H1 (cell line): ENCODE measurements at regions not wholly inside any gene's neighbourhood (a gene's known extent, or its start where the extent isn't known, plus 50 kb on each side); places are given as distances from the start of the nearest gene placed in this dataset.

ENCODE experiments used
- CTCF ChIA-PET: fragments of 300-600 bp; sonication (Branson Sonifier 250); formaldehyde crosslinking; loops from one replicate; lab custom pipeline; 2021; ENCODE audit not compliant: partially characterized antibody; lab: Charles Lee
- POLR2A ChIA-PET: fragments of 300-600 bp; sonication (Branson Sonifier 250); formaldehyde crosslinking; loops from one replicate; lab custom pipeline; 2021; ENCODE audit warnings: inconsistent platforms; ENCODE audit not compliant: partially characterized antibody; lab: Charles Lee
- DNase-seq, 2 experiments: peaks; one replicate each; pipeline versions ENCODE4 v3.0.0 to v3.0.0-alpha.2; 2010 to 2022; ENCODE audit warnings: low spot score in 2 of 2, low read depth in 1 of 2, mixed read lengths in 1 of 2
- FAIRE-seq: peaks from 2 replicates; lab custom pipeline; 2011; peaks lifted over from hg19 to GRCh38; lab: Jason Lieb, UNC
- H2AFZ ChIP-seq: 2 replicates; pipeline ENCODE4 v1.8.1; 2012; ENCODE audit warnings: low read length, inconsistent platforms
- H2AK5ac ChIP-seq: 2 replicates; pipeline ENCODE4 v1.6.1; 2013; ENCODE audit warnings: low read depth, low read length
- H2BK120ac ChIP-seq: replicated peaks from 2 replicates; pipeline ENCODE3; 2013; ENCODE audit warnings: low read depth, low read length, inconsistent platforms
- H2BK12ac ChIP-seq: 2 replicates; pipeline ENCODE4 v1.6.1; 2013; ENCODE audit warnings: low read depth, low read length
- H2BK15ac ChIP-seq: 2 replicates; pipeline ENCODE4 v1.6.1; 2013; ENCODE audit warnings: low read length
- H2BK20ac ChIP-seq: 2 replicates; pipeline ENCODE4 v1.6.1; 2013; ENCODE audit warnings: low read length
- H2BK5ac ChIP-seq: 2 replicates; pipeline ENCODE4 v1.6.1; 2013; ENCODE audit warnings: low read depth, low read length
- H3K14ac ChIP-seq: 2 replicates; pipeline ENCODE4 v1.6.1; 2013; ENCODE audit warnings: inconsistent platforms; ENCODE audit not compliant: insufficient read length
- H3K18ac ChIP-seq: 2 replicates; pipeline ENCODE4 v1.6.1; 2013; ENCODE audit warnings: low read length; ENCODE audit errors: extremely low read depth
- H3K23ac ChIP-seq: 2 replicates; pipeline ENCODE4 v1.6.1; 2013; ENCODE audit warnings: inconsistent platforms; ENCODE audit not compliant: insufficient read length
- H3K23me2 ChIP-seq: 2 replicates; pipeline ENCODE4 v1.6.1; 2013; ENCODE audit warnings: low read depth, low read length
- H3K27ac ChIP-seq: 2 replicates; pipeline ENCODE4 v1.6.1; 2011; ENCODE audit warnings: low read depth, low read length, inconsistent platforms
- H3K27me3 ChIP-seq, 4 experiments: replicated peaks in 1 of 4; 1 replicate in 1 of 4; 2 replicates in 3 of 4; pipeline versions ENCODE4 v1.6.1 to v1.8.1; 2011 to 2013; ENCODE audit warnings: low read length in 3 of 4, mild to moderate bottlenecking in 3 of 4, inconsistent platforms in 2 of 4, mixed read lengths in 2 of 4, moderate library complexity in 1 of 4; ENCODE audit not compliant: control insufficient read depth in 3 of 4, insufficient read depth in 3 of 4; ENCODE audit errors: extremely low read depth in 1 of 4
- H3K36me3 ChIP-seq, 4 experiments: 2 replicates each; pipeline versions ENCODE4 v1.6.1 to v1.8.1; 2011 to 2013; ENCODE audit warnings: mild to moderate bottlenecking in 4 of 4, low read length in 3 of 4, moderate library complexity in 2 of 4, control low read depth in 1 of 4, inconsistent platforms in 1 of 4; ENCODE audit not compliant: insufficient read depth in 4 of 4, control insufficient read depth in 2 of 4
- H3K4ac ChIP-seq: replicated peaks from 2 replicates; pipeline ENCODE3; 2013; ENCODE audit warnings: low read length, low read depth, mixed read lengths, inconsistent platforms; ENCODE audit not compliant: insufficient read length
- H3K4me1 ChIP-seq, 4 experiments: replicated peaks in 1 of 4; 1 replicate in 1 of 4; 2 replicates in 3 of 4; pipeline versions ENCODE4 v1.6.1 to v1.8.1; 2011 to 2013; ENCODE audit warnings: low read length in 3 of 4, inconsistent platforms in 2 of 4, mixed read lengths in 1 of 4; ENCODE audit not compliant: insufficient read depth in 4 of 4, control insufficient read depth in 3 of 4
- H3K4me2 ChIP-seq, 2 experiments: 2 replicates each; pipeline versions ENCODE4 v1.6.1 to v1.8.1; 2011 to 2013; ENCODE audit warnings: low read depth in 2 of 2, low read length in 2 of 2, control low read depth in 1 of 2, inconsistent platforms in 1 of 2, mild to moderate bottlenecking in 1 of 2; ENCODE audit not compliant: insufficient read depth in 1 of 2
- H3K4me3 ChIP-seq, 4 experiments: fragments of 200-600, 300-600 bp in 1 of 4; sonication (generic), shearing (Covaris generic), sonication (Bioruptor Twin) in 1 of 4; 2 replicates each; pipeline versions ENCODE4 v1.5.1 to v1.8.1; 2011 to 2016; ENCODE audit warnings: low read length in 4 of 4, low read depth in 3 of 4, control low read depth in 2 of 4, inconsistent platforms in 2 of 4, mild to moderate bottlenecking in 2 of 4, mixed read lengths in 1 of 4, moderate library complexity in 1 of 4; ENCODE audit not compliant: insufficient read depth in 2 of 4; ENCODE audit errors: extremely low read depth in 1 of 4
- H3K56ac ChIP-seq: replicated peaks from 2 replicates; pipeline ENCODE3; 2013; ENCODE audit warnings: low read depth, mild to moderate bottlenecking, mixed read lengths, low read length, inconsistent platforms; ENCODE audit not compliant: insufficient read length
- H3K79me1 ChIP-seq: 2 replicates; pipeline ENCODE4 v1.6.1; 2013; ENCODE audit warnings: low read depth, low read length, control low read depth
- H3K79me2 ChIP-seq, 2 experiments: 2 replicates each; pipeline versions ENCODE4 v1.6.1 to v1.8.1; 2012 to 2013; ENCODE audit warnings: low read length in 2 of 2, mild to moderate bottlenecking in 2 of 2, inconsistent platforms in 1 of 2; ENCODE audit not compliant: insufficient read depth in 2 of 2, control insufficient read depth in 1 of 2
- H3K9ac ChIP-seq, 4 experiments: replicated peaks in 1 of 4; 1 replicate in 1 of 4; 2 replicates in 3 of 4; pipeline versions ENCODE4 v1.6.1 to v1.8.1; 2011 to 2013; ENCODE audit warnings: low read depth in 3 of 4, low read length in 3 of 4, control low read depth in 2 of 4, mild to moderate bottlenecking in 2 of 4, moderate library complexity in 2 of 4, inconsistent platforms in 1 of 4; ENCODE audit errors: extremely low read depth in 1 of 4
- H3K9me3 ChIP-seq, 2 experiments: 2 replicates each; pipeline versions ENCODE4 v1.6.1 to v1.8.1; 2012 to 2013; ENCODE audit warnings: mild to moderate bottlenecking in 2 of 2, moderate library complexity in 2 of 2, control low read depth in 1 of 2, inconsistent platforms in 1 of 2, low read depth in 1 of 2, low read length in 1 of 2, mixed read lengths in 1 of 2; ENCODE audit not compliant: insufficient read depth in 2 of 2
- H4K20me1 ChIP-seq, 2 experiments: replicated peaks in 1 of 2; 2 replicates each; pipeline versions ENCODE3 to v1.8.1; 2011 to 2013; ENCODE audit warnings: inconsistent platforms in 2 of 2, low read length in 2 of 2, mild to moderate bottlenecking in 1 of 2; ENCODE audit not compliant: insufficient read depth in 2 of 2, control insufficient read depth in 1 of 2
- H4K5ac ChIP-seq: 2 replicates; pipeline ENCODE4 v1.6.1; 2013; ENCODE audit warnings: low read length, low read depth, mixed read lengths, inconsistent platforms; ENCODE audit not compliant: insufficient read length
- H4K8ac ChIP-seq: 2 replicates; pipeline ENCODE4 v1.8.0; 2013; ENCODE audit warnings: mild to moderate bottlenecking, moderate library complexity, low read length, inconsistent platforms; ENCODE audit not compliant: insufficient read depth; ENCODE audit errors: extremely low read depth
- H4K91ac ChIP-seq: replicated peaks from 2 replicates; pipeline ENCODE3; 2013; ENCODE audit warnings: low read length, mixed read lengths, inconsistent platforms; ENCODE audit not compliant: insufficient read length
- ATF2 ChIP-seq: IDR thresholded peaks from 2 replicates; pipeline ENCODE4 v1.6.1; 2012; ENCODE audit warnings: low read length, inconsistent platforms
- CBX5 ChIP-seq: fragments of 300-800, 300-1000 bp; sonication (generic); IDR thresholded peaks from 2 replicates; pipeline ENCODE4 v1.7.1; 2016; ENCODE audit warnings: antibody characterized with exemption, low read length, low read depth
- HDAC2 ChIP-seq, 2 experiments: fragments of 300-600 bp in 1 of 2; sonication (generic) in 1 of 2; IDR thresholded peaks; 2 replicates each; pipeline ENCODE4 v1.6.1; 2011 to 2012; ENCODE audit warnings: low read depth in 2 of 2, low read length in 2 of 2, mild to moderate bottlenecking in 2 of 2, moderate library complexity in 2 of 2, borderline replicate concordance in 1 of 2, inconsistent platforms in 1 of 2
- KDM1A ChIP-seq: fragments of 200-600, 300-600 bp; sonication (generic); IDR thresholded peaks from 2 replicates; pipeline ENCODE4 v1.7.1; 2016; ENCODE audit warnings: mild to moderate bottlenecking, low read length, borderline replicate concordance
- TBP ChIP-seq: IDR thresholded peaks from 2 replicates; pipeline ENCODE4 v1.6.1; 2011; ENCODE audit warnings: low read depth, low read length, improper control_type of control experiment
- WGBS, 2 experiments: shearing (Covaris generic) in 1 of 2; methylation state at CpG; one replicate each; pipeline versions ENCODE4 v1.1.6 to v1.1.7; 2013 to 2015; ENCODE audit warnings: low lambda C conversion rate in 2 of 2, mixed read lengths in 2 of 2, inconsistent platforms in 1 of 2, low coverage in 1 of 2, missing lambda C conversion rate in 1 of 2; ENCODE audit not compliant: insufficient replicate concordance in 2 of 2, insufficient coverage in 1 of 2, insufficient read length in 1 of 2; ENCODE audit errors: extremely low coverage in 1 of 2, missing lambda C conversion rate in 1 of 2; 5-methylcytosine and 5-hydroxymethylcytosine counted together

GRCh38 chr14:92241966-92242595, 80.9 kb upstream of the SLC24A4 start:
- WGBS, 2 experiments = 78% methylated on average over 4 of the region's 4 CpGs; no CpG with 5 or more reads in 1 of the 2 experiments
- H4K8ac ChIP-seq = no peak overlapping the region
- H4K5ac ChIP-seq = no peak overlapping the region
- TF ChIP-seq ATF2 (no peak), KDM1A (no peak), HDAC2 (IDR thresholded peaks at IDR 0.05; ENCODE audit: borderline replicate concordance in 1 of 2, low read depth in 2 of 2, low read length in 2 of 2) (no peak), TBP (no peak), CBX5 (no peak)

More at GRCh38 chr14:92241966-92242595, 80.9 kb upstream of the SLC24A4 start:
- ChIA-PET CTCF (interaction anchor here (1.2 to 1.4 kb wide), 4 partner anchors 10 to 269 kb away, joined by 3 to 4 read pairs (median 3); no protein-coding TSS in a partner anchor), POLR2A (no interaction called here)
- no peak overlapping the region for H3K18ac ChIP-seq
- peaks cover 25 to 40% of the 10 kb centered on the region in 2 experiments for H3K9me3 ChIP-seq
- no peaks in the 10 kb centered on the region; a peak in 1 of 8 replicates for H3K36me3 ChIP-seq
- H2BK20ac ChIP-seq = no peak overlapping the region
- H4K20me1 ChIP-seq = no peaks in the 10 kb centered on the region
- no peak overlapping the region for H3K4ac ChIP-seq
- no peak overlapping the region for H4K91ac ChIP-seq
- no peak overlapping the region for H3K56ac ChIP-seq
- no peak overlapping the region for H2AFZ ChIP-seq
- no peaks in the 10 kb centered on the region for H3K4me1 ChIP-seq
- H3K27ac ChIP-seq = no peak overlapping the region
- no peaks in the 10 kb centered on the region for H3K23me2 ChIP-seq
- H2BK12ac ChIP-seq = no peak overlapping the region
- H2BK15ac ChIP-seq = no peak overlapping the region
- H3K14ac ChIP-seq = no peak overlapping the region
- H3K9ac ChIP-seq = no peak overlapping the region
- no peaks in the 10 kb centered on the region for H3K79me1 ChIP-seq
- no peak overlapping the region for H3K4me2 ChIP-seq
- no peaks in the 10 kb centered on the region for H3K27me3 ChIP-seq
- H2BK5ac ChIP-seq = no peak overlapping the region
- DNase-seq (no peak), FAIRE-seq (no peak)
- no peak overlapping the region for H3K23ac ChIP-seq
- no peak overlapping the region for H2BK120ac ChIP-seq
- H2AK5ac ChIP-seq = no peak overlapping the region
- no peaks in the 10 kb centered on the region for H3K79me2 ChIP-seq
- no peak overlapping the region for H3K4me3 ChIP-seq
